ENCODE measurements at regions not wholly inside any gene's neighbourhood (a gene's known extent, or its start where the extent isn't known, plus 50 kb on each side); places are given as distances from the start of the nearest gene placed in this dataset.

DNA sequence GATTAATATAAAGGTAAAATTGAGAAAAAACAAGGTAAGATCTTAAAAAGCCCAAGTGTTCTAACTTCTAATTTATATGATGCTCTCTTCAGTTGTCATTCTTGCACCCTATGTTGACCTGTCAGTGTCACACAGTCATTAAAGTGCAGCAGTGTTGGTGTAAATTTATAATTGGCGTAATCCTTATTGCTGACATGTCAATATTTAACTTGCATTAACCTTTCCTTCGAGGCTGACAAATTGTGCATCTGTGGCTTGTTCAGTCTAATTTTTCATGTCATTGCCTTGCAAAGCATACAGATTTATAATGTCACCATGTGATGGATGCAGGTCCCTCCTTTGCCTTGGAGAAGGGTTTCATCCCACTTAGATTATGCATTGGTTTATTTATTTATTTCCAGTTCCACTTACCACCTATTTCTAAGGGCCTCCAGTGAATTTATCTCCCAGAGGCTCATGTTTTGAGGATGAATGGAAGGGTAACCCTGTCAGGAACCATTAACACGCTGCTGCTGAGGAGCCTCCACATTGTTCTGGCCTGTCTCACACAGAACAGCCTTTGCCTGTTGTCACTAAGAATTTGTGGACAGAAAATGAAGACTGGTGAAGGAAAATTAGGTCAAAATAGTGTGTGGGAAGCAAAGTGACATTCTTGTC, 1098.5 kb upstream of the LCORL start:
- no peak overlapping the region for H3K4me3 ChIP-seq (ENCODE audit: low read length)
- TF ChIP-seq, protein P1, sequence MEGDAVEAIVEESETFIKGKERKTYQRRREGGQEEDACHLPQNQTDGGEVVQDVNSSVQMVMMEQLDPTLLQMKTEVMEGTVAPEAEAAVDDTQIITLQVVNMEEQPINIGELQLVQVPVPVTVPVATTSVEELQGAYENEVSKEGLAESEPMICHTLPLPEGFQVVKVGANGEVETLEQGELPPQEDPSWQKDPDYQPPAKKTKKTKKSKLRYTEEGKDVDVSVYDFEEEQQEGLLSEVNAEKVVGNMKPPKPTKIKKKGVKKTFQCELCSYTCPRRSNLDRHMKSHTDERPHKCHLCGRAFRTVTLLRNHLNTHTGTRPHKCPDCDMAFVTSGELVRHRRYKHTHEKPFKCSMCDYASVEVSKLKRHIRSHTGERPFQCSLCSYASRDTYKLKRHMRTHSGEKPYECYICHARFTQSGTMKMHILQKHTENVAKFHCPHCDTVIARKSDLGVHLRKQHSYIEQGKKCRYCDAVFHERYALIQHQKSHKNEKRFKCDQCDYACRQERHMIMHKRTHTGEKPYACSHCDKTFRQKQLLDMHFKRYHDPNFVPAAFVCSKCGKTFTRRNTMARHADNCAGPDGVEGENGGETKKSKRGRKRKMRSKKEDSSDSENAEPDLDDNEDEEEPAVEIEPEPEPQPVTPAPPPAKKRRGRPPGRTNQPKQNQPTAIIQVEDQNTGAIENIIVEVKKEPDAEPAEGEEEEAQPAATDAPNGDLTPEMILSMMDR (conservative IDR thresholded peaks at IDR 0.05; ENCODE audit: low read length) = no peak
- DNase-seq (ENCODE audit: low read depth) = no peak

DNA sequence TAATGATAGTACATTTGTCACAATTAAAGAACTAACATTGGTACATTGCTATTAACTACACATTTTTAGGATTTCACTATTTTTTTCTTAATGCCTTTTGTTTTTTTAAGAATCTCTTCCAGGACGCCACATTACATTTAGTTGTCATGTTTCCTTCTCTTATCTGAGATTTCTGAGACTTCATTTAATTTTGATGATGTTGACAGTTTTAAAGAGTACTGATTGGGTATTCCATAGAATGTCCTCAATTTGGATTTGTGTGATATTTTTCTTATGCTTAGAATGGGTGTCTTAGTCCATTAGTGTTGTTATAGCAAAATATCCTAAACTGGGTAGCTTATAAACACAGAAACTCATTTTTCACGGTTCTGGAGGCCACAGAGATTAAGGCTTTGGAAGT, 1095.5 kb upstream of the LCORL start:
- H3K4me3 ChIP-seq (ENCODE audit: low read length) = no peak overlapping the region
- no peak for DNase-seq (ENCODE audit: low read depth)
- TF ChIP-seq, protein P1 (conservative IDR thresholded peaks at IDR 0.05; ENCODE audit: low read length) = no peak

DNA sequence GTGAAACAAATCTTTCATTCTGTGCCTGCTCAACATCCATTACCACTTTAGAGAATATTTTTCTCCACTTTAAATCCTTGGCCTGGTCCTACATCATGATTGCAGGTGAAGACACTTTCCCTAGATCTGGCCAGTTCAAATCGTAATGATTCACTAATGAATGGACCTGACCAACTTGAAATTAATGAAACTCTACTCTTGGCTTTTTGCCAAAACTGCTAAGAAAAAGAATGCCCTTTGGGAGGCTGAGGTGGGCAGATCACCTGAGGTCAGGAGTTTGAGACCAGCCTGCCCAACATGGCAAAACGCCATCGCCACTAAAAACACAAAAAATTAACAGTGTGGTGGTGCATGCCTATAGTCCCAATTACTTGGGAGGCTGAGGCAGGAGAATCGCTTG, 1082.6 kb upstream of the LCORL start:
- no peak overlapping the region for H3K4me3 ChIP-seq (ENCODE audit: low read length)
- DNase-seq (ENCODE audit: low read depth) = no peak
- TF ChIP-seq, protein P1 (conservative IDR thresholded peaks at IDR 0.05; ENCODE audit: low read length) = no peak

DNA sequence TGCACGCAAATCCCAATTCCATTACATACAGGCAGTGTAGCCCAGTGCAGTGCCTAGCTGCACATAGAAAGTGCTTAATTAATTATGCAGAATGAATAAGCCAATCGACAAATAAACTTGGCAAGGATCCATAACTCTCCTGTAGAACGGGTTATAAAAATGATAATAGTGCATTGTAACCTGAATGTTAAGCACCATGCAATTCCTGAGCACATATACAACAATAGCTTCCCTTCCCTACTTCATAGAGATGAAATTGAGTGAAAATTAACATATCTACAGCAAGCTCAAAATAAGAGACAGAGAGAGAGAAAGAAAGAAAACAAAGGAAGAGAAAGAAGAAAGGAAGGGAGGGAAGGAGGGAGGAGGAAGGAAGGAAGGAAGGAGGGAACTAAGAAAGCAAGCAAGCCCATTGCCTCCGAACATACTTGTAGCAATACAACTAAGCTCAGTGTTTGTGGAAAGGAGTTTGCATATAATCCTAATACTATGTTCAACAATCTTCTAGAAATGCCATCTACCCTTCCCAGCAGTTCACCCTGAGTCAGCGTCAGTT, 1074.0 kb upstream of the LCORL start:
- DNase-seq (ENCODE audit: low read depth) = no peak
- TF ChIP-seq, protein P1 (conservative IDR thresholded peaks at IDR 0.05; ENCODE audit: low read length) = no peak
- H3K4me3 ChIP-seq (ENCODE audit: low read length) = no peak overlapping the region

DNA sequence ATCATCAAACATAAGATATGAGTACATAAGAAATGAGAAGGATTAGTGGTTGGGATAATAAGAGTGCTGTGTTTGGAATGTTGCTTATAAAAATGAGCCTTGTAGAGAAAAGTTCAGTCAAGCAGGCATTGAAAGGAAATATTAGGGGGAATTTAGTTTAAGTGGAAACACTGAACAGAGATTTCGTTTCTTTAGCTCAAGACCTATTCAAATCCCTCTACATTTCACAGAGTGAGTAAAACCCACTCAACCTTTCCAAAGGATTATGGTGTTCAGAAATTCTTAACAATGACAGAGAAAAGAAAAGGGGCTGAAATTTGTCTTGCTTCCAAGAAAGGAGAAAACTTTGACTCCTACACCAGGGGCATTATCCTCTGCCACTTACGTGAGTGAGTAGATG, 1072.4 kb upstream of the LCORL start:
- TF ChIP-seq, protein P1 (conservative IDR thresholded peaks at IDR 0.05; ENCODE audit: low read length) = no peak
- no peak for DNase-seq (ENCODE audit: low read depth)
- no peak overlapping the region for H3K4me3 ChIP-seq (ENCODE audit: low read length)

DNA sequence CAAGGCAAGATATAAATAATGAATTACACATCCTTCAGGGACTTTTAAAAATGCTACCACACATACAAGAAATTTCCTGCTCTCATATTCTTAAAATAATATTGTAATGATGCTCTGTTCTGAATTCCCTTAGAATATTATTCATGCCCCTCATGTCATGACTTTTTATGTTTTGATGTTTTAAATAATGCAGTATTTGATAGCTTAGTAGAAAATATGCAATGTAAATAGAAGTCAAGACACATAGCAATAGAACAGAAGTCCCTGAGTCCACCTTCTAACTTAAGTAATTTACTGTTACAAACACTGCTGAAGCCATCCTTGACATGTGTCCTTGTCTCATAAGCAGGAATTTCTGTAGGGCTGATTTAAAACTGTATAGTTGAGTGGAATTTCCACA, 1071.2 kb upstream of the LCORL start:
- no peak overlapping the region for H3K4me3 ChIP-seq (ENCODE audit: low read length)
- TF ChIP-seq, protein P1 (conservative IDR thresholded peaks at IDR 0.05; ENCODE audit: low read length) = no peak
- no peak for DNase-seq (ENCODE audit: low read depth)

DNA sequence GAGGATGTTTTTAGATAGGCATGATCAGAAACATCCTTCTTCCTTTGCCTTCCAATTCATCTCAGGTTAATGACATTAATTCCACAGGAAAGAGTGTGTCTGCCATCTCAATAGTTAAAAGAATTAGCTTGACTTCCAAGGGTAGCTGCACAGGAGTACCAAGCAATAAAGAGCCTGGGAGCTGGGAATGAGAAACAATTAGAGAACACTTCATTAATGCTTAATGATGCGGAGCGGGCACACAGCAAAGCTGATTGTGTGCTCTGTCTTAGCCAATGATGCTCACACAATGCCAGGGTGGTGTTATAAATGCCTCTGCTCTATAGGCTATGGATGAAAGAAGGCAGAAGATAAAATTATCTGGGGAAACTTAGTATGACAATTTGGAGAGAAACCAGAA, 1052.5 kb upstream of the LCORL start:
- TF ChIP-seq, protein P1 (conservative IDR thresholded peaks at IDR 0.05; ENCODE audit: low read length) = no peak
- no peak overlapping the region for H3K4me3 ChIP-seq (ENCODE audit: low read length)
- DNase-seq (ENCODE audit: low read depth) = no peak
